ENCODE measurements at regions not wholly inside any gene's neighbourhood (a gene's known extent, or its start where the extent isn't known, plus 50 kb on each side); places are given as distances from the start of the nearest gene placed in this dataset.

DNA sequence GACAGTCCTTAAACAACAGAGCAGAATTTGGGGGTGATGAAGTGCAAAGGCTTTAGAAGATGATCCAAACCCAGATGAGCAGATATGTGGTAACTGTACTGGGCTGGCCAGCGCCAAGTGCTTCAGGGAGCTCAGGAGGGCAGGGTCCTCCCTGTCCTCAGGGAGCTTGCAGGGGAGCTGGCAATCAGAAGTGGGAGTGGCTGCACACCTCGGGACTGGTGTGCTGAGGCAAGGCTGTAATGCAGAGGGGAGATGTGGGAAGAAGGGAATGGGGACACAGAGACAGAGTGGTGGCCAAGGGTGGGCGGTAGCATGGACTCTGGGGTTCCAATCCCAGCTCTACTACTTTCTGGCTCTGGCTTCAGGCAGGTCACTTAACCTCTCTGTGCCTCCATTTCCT lies 235.6 kb upstream of the NCAM1 start:
- H3K9me3 Mint-ChIP-seq (ENCODE audit: low read depth) = no peaks in the 10 kb centered on the region
- H3K4me3 Mint-ChIP-seq (ENCODE audit: unreplicated experiment) = no peak overlapping the region
- no peak for TF ChIP-seq CTCF (IDR thresholded peaks at IDR 0.05)
- no peaks in the 10 kb centered on the region for H3K4me1 Mint-ChIP-seq (ENCODE audit: low read depth)
- H3K27me3 Mint-ChIP-seq (ENCODE audit: low read depth) = peaks cover 33% of the 10 kb centered on the region
- no peak overlapping the region for H3K27ac Mint-ChIP-seq (ENCODE audit: unreplicated experiment)
- DNase-seq (ENCODE audit: low spot score) = no peak
- no peaks in the 10 kb centered on the region for H3K36me3 Mint-ChIP-seq (ENCODE audit: low read depth)

DNA sequence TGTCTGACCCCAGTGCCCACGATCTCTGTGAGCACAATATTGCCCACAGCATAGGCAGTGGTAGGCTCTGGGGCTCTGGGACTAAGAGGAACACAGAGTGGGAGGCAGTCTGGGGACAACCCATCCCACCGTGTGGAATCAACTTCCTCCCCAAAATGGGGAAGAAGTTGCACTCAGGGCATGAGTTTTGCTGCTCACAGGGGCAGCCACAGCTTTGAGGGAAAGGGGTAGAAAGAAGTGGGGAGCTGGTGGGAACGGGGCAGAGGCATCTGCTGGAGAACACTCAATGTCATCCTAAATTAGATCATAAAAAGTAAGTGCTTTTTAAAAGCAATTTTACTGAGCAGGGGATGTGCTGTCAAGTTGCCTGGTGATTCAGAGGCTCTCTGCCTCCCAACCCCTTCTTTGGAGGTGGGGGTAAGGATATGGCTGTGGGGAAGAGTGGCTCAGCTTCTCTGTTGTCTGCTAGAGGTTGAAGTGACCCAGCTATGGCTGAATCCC lies 233.8 kb upstream of the NCAM1 start:
- no peak overlapping the region for H3K27ac Mint-ChIP-seq (ENCODE audit: unreplicated experiment)
- no peak for TF ChIP-seq CTCF (IDR thresholded peaks at IDR 0.05)
- H3K4me3 Mint-ChIP-seq (ENCODE audit: unreplicated experiment) = no peak overlapping the region
- no peaks in the 10 kb centered on the region for H3K9me3 Mint-ChIP-seq (ENCODE audit: low read depth)
- no peaks in the 10 kb centered on the region for H3K4me1 Mint-ChIP-seq (ENCODE audit: low read depth)
- H3K36me3 Mint-ChIP-seq (ENCODE audit: low read depth) = no peaks in the 10 kb centered on the region
- no peak for DNase-seq (ENCODE audit: low spot score)
- peaks cover 22% of the 10 kb centered on the region for H3K27me3 Mint-ChIP-seq (ENCODE audit: low read depth)

GRCh38 chr11:112728288-112728687 lies 232.9 kb upstream of the NCAM1 start:
- Mint-ChIP-seq H3K27ac (ENCODE audit: unreplicated experiment) (no peak overlapping the region), H3K9me3 (ENCODE audit: low read depth) (no peaks in the 10 kb centered on the region), H3K4me1 (ENCODE audit: low read depth) (no peaks in the 10 kb centered on the region), H3K27me3 (ENCODE audit: low read depth) (peaks cover 22% of the 10 kb centered on the region), H3K36me3 (ENCODE audit: low read depth) (no peaks in the 10 kb centered on the region), H3K4me3 (ENCODE audit: unreplicated experiment) (no peak overlapping the region)
- DNase-seq (ENCODE audit: low spot score) = no peak
- no peak for TF ChIP-seq CTCF (IDR thresholded peaks at IDR 0.05)

- DNase-seq (ENCODE audit: low spot score) = no peak
- no peaks in the 10 kb centered on the region for H3K9me3 Mint-ChIP-seq (ENCODE audit: low read depth)
- H3K27ac Mint-ChIP-seq (ENCODE audit: unreplicated experiment) = no peak overlapping the region
- TF ChIP-seq CTCF (IDR thresholded peaks at IDR 0.05) = no peak
- no peaks in the 10 kb centered on the region for H3K36me3 Mint-ChIP-seq (ENCODE audit: low read depth)
- no peaks in the 10 kb centered on the region for H3K4me1 Mint-ChIP-seq (ENCODE audit: low read depth)
- H3K27me3 Mint-ChIP-seq (ENCODE audit: low read depth) = peaks cover 22% of the 10 kb centered on the region
- H3K4me3 Mint-ChIP-seq (ENCODE audit: unreplicated experiment) = no peak overlapping the region
These were observed 232.5 kb upstream of the NCAM1 start for GRCh38 chr11:112728716-112729115.

GRCh38 chr11:112730591-112730990 lies 230.6 kb upstream of the NCAM1 start:
- no peak for DNase-seq (ENCODE audit: low spot score)
- Mint-ChIP-seq H3K4me1 (ENCODE audit: low read depth) (no peaks in the 10 kb centered on the region), H3K27me3 (ENCODE audit: low read depth) (peaks cover 21% of the 10 kb centered on the region), H3K4me3 (ENCODE audit: unreplicated experiment) (no peak overlapping the region), H3K36me3 (ENCODE audit: low read depth) (no peaks in the 10 kb centered on the region), H3K27ac (ENCODE audit: unreplicated experiment) (no peak overlapping the region), H3K9me3 (ENCODE audit: low read depth) (no peaks in the 10 kb centered on the region)
- TF ChIP-seq CTCF (IDR thresholded peaks at IDR 0.05) = no peak

Measured in chondrocyte (in vitro differentiated cells).